ENCODE measurements at regions not wholly inside any gene's neighbourhood (a gene's known extent, or its start where the extent isn't known, plus 50 kb on each side); places are given as distances from the start of the nearest gene placed in this dataset.
"Not testable (repeated sequence)": the region's sequence is repeated elsewhere in the genome, so short reads cannot be mapped to it uniquely, and the experiment has no call there.

GRCh38 chr4:115664285-115664684, 550.9 kb upstream of the NDST4 start:
- peak; percentile 82 for DNase-seq (ENCODE audit: low spot score)

- no peak for DNase-seq (ENCODE audit: low spot score)
Observed at GRCh38 chr4:115660465-115660864, 547.0 kb upstream of the NDST4 start.

- DNase-seq (ENCODE audit: low spot score), result no peak
Observed at GRCh38 chr4:115657991-115658650, 544.7 kb upstream of the NDST4 start.

GRCh38 chr4:115655626-115656025, 542.2 kb upstream of the NDST4 start:
- no peak for DNase-seq (ENCODE audit: low spot score)

- DNase-seq (ENCODE audit: low spot score), result no peak
Observed at GRCh38 chr4:115648786-115649185, 535.4 kb upstream of the NDST4 start.

- no peak for DNase-seq (ENCODE audit: low spot score)
Observed at GRCh38 chr4:115629270-115629669, 515.9 kb upstream of the NDST4 start.

GRCh38 chr4:115609631-115610030, 496.2 kb upstream of the NDST4 start:
- DNase-seq (ENCODE audit: low spot score), result no peak

GRCh38 chr4:115607311-115607710, 493.9 kb upstream of the NDST4 start:
- no peak for DNase-seq (ENCODE audit: low spot score)

GRCh38 chr4:115596265-115597001, 483.0 kb upstream of the NDST4 start:
- no peak for DNase-seq (ENCODE audit: low spot score)

- DNase-seq (ENCODE audit: low spot score), result no peak
Observed at GRCh38 chr4:115580901-115581300, 467.5 kb upstream of the NDST4 start.

GRCh38 chr4:115575851-115576250, 462.4 kb upstream of the NDST4 start:
- no peak for DNase-seq (ENCODE audit: low spot score)

GRCh38 chr4:115562506-115562905, 449.1 kb upstream of the NDST4 start:
- DNase-seq (ENCODE audit: low spot score), result peak; percentile 13

GRCh38 chr4:115548123-115548522, 434.7 kb upstream of the NDST4 start:
- DNase-seq (ENCODE audit: low spot score), result no peak

- no peak for DNase-seq (ENCODE audit: low spot score)
Observed at GRCh38 chr4:115537387-115537786, 424.0 kb upstream of the NDST4 start.

GRCh38 chr4:115529126-115529525, 415.7 kb upstream of the NDST4 start:
- DNase-seq (ENCODE audit: low spot score), result no peak

- not testable (repeated sequence) for DNase-seq (ENCODE audit: low spot score)
Observed at GRCh38 chr4:115519476-115519875, 406.1 kb upstream of the NDST4 start.

GRCh38 chr4:115515772-115516171, 402.4 kb upstream of the NDST4 start:
- no peak for DNase-seq (ENCODE audit: low spot score)

GRCh38 chr4:115515366-115515765, 401.9 kb upstream of the NDST4 start:
- DNase-seq (ENCODE audit: low spot score), result no peak

GRCh38 chr4:115514675-115515074, 401.3 kb upstream of the NDST4 start:
- DNase-seq (ENCODE audit: low spot score), result no peak

GRCh38 chr4:115505326-115505725, 391.9 kb upstream of the NDST4 start:
- no peak for DNase-seq (ENCODE audit: low spot score)

- no peak for DNase-seq (ENCODE audit: low spot score)
Observed at GRCh38 chr4:115501656-115502055, 388.2 kb upstream of the NDST4 start.

GRCh38 chr4:115493770-115494169, 380.4 kb upstream of the NDST4 start:
- not testable (repeated sequence) for DNase-seq (ENCODE audit: low spot score)

- no peak for DNase-seq (ENCODE audit: low spot score)
Observed at GRCh38 chr4:115491686-115492085, 378.3 kb upstream of the NDST4 start.

Measured in SK-N-DZ (cell line).